Endothelial cell of umbilical vein (primary cell): ENCODE measurements at regions not wholly inside any gene's neighbourhood (a gene's known extent, or its start where the extent isn't known, plus 50 kb on each side); places are given as distances from the start of the nearest gene placed in this dataset.
"Not testable (repeated sequence)": the region's sequence is repeated elsewhere in the genome, so short reads cannot be mapped to it uniquely, and the experiment has no call there.

Experiments used
- CTCF ChIP-seq, 2 donors: IDR thresholded peaks; 1 replicate in 1 of 2; 2 replicates in 1 of 2; pipeline ENCODE4 v1.5.1; 2011; ENCODE audit warnings: low read length in 2 of 2, mild to moderate bottlenecking in 2 of 2, moderate library complexity in 2 of 2, control low read depth in 1 of 2, inconsistent platforms in 1 of 2, low read depth in 1 of 2; ENCODE audit not compliant: insufficient read depth in 1 of 2; ENCODE audit errors: extremely low read depth in 1 of 2
- EZH2 ChIP-seq: IDR thresholded peaks from 2 replicates; pipeline ENCODE4 v1.6.1; 2012; ENCODE audit warnings: borderline replicate concordance, low read depth, mild to moderate bottlenecking, moderate library complexity, low read length, inconsistent platforms; ENCODE audit not compliant: severe bottlenecking
- FOS ChIP-seq: IDR thresholded peaks from 2 replicates; pipeline ENCODE4 v1.6.1; 2011; ENCODE audit warnings: mild to moderate bottlenecking, low read length, moderate library complexity, borderline replicate concordance; ENCODE audit not compliant: insufficient read depth
- GATA2 ChIP-seq: IDR thresholded peaks from 2 replicates; pipeline ENCODE4 v1.7.0; 2011; ENCODE audit warnings: low read depth, mild to moderate bottlenecking, moderate library complexity, mixed read lengths, low read length; ENCODE audit not compliant: insufficient read length, insufficient read depth
- JUN ChIP-seq: IDR thresholded peaks from 2 replicates; pipeline ENCODE4 v1.6.1; 2011; ENCODE audit warnings: borderline replicate concordance, low read depth; ENCODE audit not compliant: insufficient read length, insufficient read depth
- MAX ChIP-seq: IDR thresholded peaks from 2 replicates; pipeline ENCODE4 v1.6.1; 2011; ENCODE audit not compliant: insufficient read depth, insufficient read length
- MYC ChIP-seq: IDR thresholded peaks from one replicate; pipeline ENCODE4 v1.6.1; 2011; ENCODE audit warnings: mild to moderate bottlenecking, low read depth, low read length
- POLR2A ChIP-seq: IDR thresholded peaks from 2 replicates; pipeline ENCODE4 v1.6.1; 2012; ENCODE audit warnings: low read depth, mild to moderate bottlenecking, control low read depth, low read length
- POLR2AphosphoS5 ChIP-seq: IDR thresholded peaks from 2 replicates; pipeline ENCODE4 v1.6.1; 2012; ENCODE audit warnings: low read depth, mild to moderate bottlenecking, control low read depth, low read length, moderate library complexity; ENCODE audit not compliant: insufficient read depth

GRCh38 chr5:87511778-87512177 is 99.0 kb upstream of the CCNH start:
- TF ChIP-seq MAX; MYC; CTCF (IDR thresholded peaks at IDR 0.05; ENCODE audit: extremely low read depth in 1 of 2, insufficient read depth in 1 of 2, low read depth in 1 of 2, low read length in 2 of 2); FOS; EZH2; GATA2; POLR2A; POLR2AphosphoS5; JUN: not testable (repeated sequence)
